ENCODE measurements at regions not wholly inside any gene's neighbourhood (a gene's known extent, or its start where the extent isn't known, plus 50 kb on each side); places are given as distances from the start of the nearest gene placed in this dataset.

DNA sequence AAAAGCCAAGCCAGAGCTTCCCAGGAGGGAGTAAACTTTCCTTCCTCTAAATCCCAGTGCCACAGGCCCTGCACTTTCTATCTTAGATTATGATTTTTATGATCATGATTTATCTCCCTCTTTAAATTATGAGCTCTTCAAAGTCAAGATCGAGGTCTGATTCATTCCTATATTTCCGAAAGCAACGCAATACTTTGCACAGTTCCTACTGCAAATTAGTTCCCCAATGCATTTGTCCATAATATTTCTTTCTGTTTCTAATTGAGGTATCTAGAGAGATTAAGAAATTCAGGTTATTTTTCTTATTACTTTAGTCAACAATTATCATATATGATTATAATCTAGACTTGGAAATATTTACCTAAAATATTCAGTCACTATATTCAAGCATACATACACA is 173.1 kb upstream of the LPP start:
- no TSS peak for BruUV-seq (replicated peaks)
- H3K4me2 ChIP-seq (ENCODE audit: low read length), result peak overlapping the region; percentile 84
- no peaks in the 10 kb centered on the region for H3K9me2 ChIP-seq (ENCODE audit: insufficient read depth, low read length)
- H2AFZ ChIP-seq (ENCODE audit: low read length), result peak overlapping the region; percentile 54; the same call in 1 of the 2 replicates
- H3K4me1 ChIP-seq (ENCODE audit: insufficient read depth, low read length, poor library complexity, severe bottlenecking), result peaks cover 99% of the 10 kb centered on the region
- intact Hi-C loops (cut with micrococcal nuclease; ENCODE audit: unreplicated experiment), result no loop called here
- H3K4me3 ChIP-seq (ENCODE audit: low read depth, low read length, poor library complexity, severe bottlenecking), result peak overlapping the region; percentile 24
- peak overlapping the region; percentile 99 for H3K27ac ChIP-seq (ENCODE audit: low read depth, low read length, poor library complexity, severe bottlenecking)
- H4K20me1 ChIP-seq (ENCODE audit: insufficient read depth, low read length), result no peaks in the 10 kb centered on the region
- ChIA-PET POLR2A (interaction anchor here (0.6 to 10.2 kb wide), 24 partner anchors 11 to 327 kb away, joined by 3 to 241 read pairs (median 8); partner anchors contain the start of gene BCL6), CTCF (ENCODE audit: unreplicated experiment) (interaction anchor here (0.8 to 1.1 kb wide), 2 partner anchors 104 to 106 kb away, joined by 3 read pairs; no protein-coding TSS in a partner anchor)
- peaks cover 8% of the 10 kb centered on the region for H3K36me3 ChIP-seq (ENCODE audit: insufficient read depth, low read length)
- no peak for DNase-seq (ENCODE audit: low spot score)
- peaks cover 14% of the 10 kb centered on the region for H3K9me3 ChIP-seq (ENCODE audit: low read length)
- H3K79me2 ChIP-seq (ENCODE audit: insufficient read depth, low read depth, low read length), result peaks cover 6% of the 10 kb centered on the region; the same call in 1 of the 2 replicates
- TF ChIP-seq, protein P1, sequence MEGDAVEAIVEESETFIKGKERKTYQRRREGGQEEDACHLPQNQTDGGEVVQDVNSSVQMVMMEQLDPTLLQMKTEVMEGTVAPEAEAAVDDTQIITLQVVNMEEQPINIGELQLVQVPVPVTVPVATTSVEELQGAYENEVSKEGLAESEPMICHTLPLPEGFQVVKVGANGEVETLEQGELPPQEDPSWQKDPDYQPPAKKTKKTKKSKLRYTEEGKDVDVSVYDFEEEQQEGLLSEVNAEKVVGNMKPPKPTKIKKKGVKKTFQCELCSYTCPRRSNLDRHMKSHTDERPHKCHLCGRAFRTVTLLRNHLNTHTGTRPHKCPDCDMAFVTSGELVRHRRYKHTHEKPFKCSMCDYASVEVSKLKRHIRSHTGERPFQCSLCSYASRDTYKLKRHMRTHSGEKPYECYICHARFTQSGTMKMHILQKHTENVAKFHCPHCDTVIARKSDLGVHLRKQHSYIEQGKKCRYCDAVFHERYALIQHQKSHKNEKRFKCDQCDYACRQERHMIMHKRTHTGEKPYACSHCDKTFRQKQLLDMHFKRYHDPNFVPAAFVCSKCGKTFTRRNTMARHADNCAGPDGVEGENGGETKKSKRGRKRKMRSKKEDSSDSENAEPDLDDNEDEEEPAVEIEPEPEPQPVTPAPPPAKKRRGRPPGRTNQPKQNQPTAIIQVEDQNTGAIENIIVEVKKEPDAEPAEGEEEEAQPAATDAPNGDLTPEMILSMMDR (conservative IDR thresholded peaks at IDR 0.05; ENCODE audit: low read length), result no peak
- no peak for TF ChIP-seq EZH2phosphoT487 (IDR thresholded peaks at IDR 0.05; ENCODE audit: borderline replicate concordance, low read depth, low read length)

DNA sequence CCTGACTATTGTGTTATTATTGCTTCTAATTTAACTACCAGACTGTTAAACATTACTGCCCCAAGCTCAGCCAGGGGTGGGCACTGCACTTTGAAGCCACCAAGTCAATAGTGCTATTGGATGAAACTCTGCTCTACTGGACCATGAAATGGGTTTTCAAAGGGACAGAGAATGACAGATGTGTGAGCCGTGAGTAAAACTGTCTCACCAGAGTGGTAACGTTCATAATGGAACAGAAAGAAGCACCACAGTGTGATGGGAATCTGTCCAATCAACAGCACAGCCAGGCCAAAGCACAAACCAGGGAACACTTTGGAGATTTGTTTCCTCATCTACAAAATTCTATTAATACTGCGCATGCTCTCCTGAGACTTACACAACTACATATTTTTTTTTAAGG is 171.8 kb upstream of the LPP start:
- peak overlapping the region; percentile 99 for H3K27ac ChIP-seq (ENCODE audit: low read depth, low read length, poor library complexity, severe bottlenecking)
- BruUV-seq (replicated peaks), result no TSS peak
- H3K36me3 ChIP-seq (ENCODE audit: insufficient read depth, low read length), result peaks cover 8% of the 10 kb centered on the region
- ChIA-PET CTCF (ENCODE audit: unreplicated experiment) (interaction anchor here (1.3 to 1.5 kb wide), 2 partner anchors 26 to 36 kb away, joined by 4 to 5 read pairs; no protein-coding TSS in a partner anchor), POLR2A (interaction anchor here (0.6 to 10.2 kb wide), 24 partner anchors 10 to 259 kb away, joined by 3 to 241 read pairs (median 4); partner anchors contain the start of gene BCL6)
- peaks cover 99% of the 10 kb centered on the region for H3K4me1 ChIP-seq (ENCODE audit: insufficient read depth, low read length, poor library complexity, severe bottlenecking)
- H2AFZ ChIP-seq (ENCODE audit: low read length), result peak overlapping the region; percentile 54; the same call in 1 of the 2 replicates
- peak; percentile 84 for DNase-seq (ENCODE audit: low spot score)
- intact Hi-C loops (cut with micrococcal nuclease; ENCODE audit: unreplicated experiment), result loop anchor here (1.0 kb wide), 1 partner anchor 18 kb away; no protein-coding TSS in a partner anchor
- H3K9me3 ChIP-seq (ENCODE audit: low read length), result peaks cover 10% of the 10 kb centered on the region
- peak overlapping the region; percentile 3 for H3K4me3 ChIP-seq (ENCODE audit: low read depth, low read length, poor library complexity, severe bottlenecking)
- H3K4me2 ChIP-seq (ENCODE audit: low read length), result peak overlapping the region; percentile 84
- peaks cover 1% of the 10 kb centered on the region; the same call in 1 of the 2 replicates for H3K79me2 ChIP-seq (ENCODE audit: insufficient read depth, low read depth, low read length)
- TF ChIP-seq EZH2phosphoT487 (IDR thresholded peaks at IDR 0.05; ENCODE audit: borderline replicate concordance, low read depth, low read length), result no peak
- TF ChIP-seq, protein P1 (conservative IDR thresholded peaks at IDR 0.05; ENCODE audit: low read length), result peak; percentile 30; the same call in 1 of the 2 replicates
- no peaks in the 10 kb centered on the region for H4K20me1 ChIP-seq (ENCODE audit: insufficient read depth, low read length)
- no peaks in the 10 kb centered on the region for H3K9me2 ChIP-seq (ENCODE audit: insufficient read depth, low read length)
